HL-60 (cell line): ENCODE measurements at regions not wholly inside any gene's neighbourhood (a gene's known extent, or its start where the extent isn't known, plus 50 kb on each side); places are given as distances from the start of the nearest gene placed in this dataset.

Experiments
- DNase-seq, 2 experiments: peaks; one replicate each; pipeline ENCODE4 v3.0.0-alpha.2; 2010 to 2020; ENCODE audit warnings: low read depth in 1 of 2, low spot score in 1 of 2
- H3K27ac ChIP-seq: fragments of 250-450 bp; sonication (Bioruptor Pico); replicated peaks from 2 replicates; pipeline ENCODE4 v1.5.1; 2020; ENCODE audit warnings: mild to moderate bottlenecking, moderate library complexity
- H3K27me3 ChIP-seq: fragments of 250-450 bp; sonication (Bioruptor Pico); 2 replicates; pipeline ENCODE4 v1.5.1; 2021; ENCODE audit warnings: mild to moderate bottlenecking, moderate library complexity; ENCODE audit not compliant: insufficient read depth, poor library complexity, severe bottlenecking
- H3K4me3 ChIP-seq: replicated peaks from 2 replicates; pipeline ENCODE4 v1.5.1; 2011; ENCODE audit warnings: mild to moderate bottlenecking, control low read depth, low read length; ENCODE audit not compliant: insufficient read depth
- GABPA ChIP-seq: IDR thresholded peaks from 2 replicates; pipeline ENCODE4 v1.6.1; 2012; ENCODE audit warnings: low read depth
- POLR2AphosphoS5 ChIP-seq: IDR thresholded peaks from 2 replicates; pipeline ENCODE4 v1.6.1; 2012; ENCODE audit warnings: low read depth
- SPI1 ChIP-seq: IDR thresholded peaks from 2 replicates; pipeline ENCODE4 v1.6.1; 2012; ENCODE audit warnings: low read depth, mild to moderate bottlenecking, borderline replicate concordance
- TF ChIP-seq, protein P1 (sequence below): IDR thresholded peaks from 2 replicates; pipeline ENCODE4 v1.6.1; 2012; ENCODE audit warnings: low read depth; ENCODE audit not compliant: insufficient replicate concordance
- TF ChIP-seq, protein P2 (sequence below): IDR thresholded peaks from one replicate; pipeline ENCODE4 v1.5.1; 2011; ENCODE audit warnings: low read length, control low read depth, inconsistent platforms; ENCODE audit not compliant: insufficient read depth

DNA sequence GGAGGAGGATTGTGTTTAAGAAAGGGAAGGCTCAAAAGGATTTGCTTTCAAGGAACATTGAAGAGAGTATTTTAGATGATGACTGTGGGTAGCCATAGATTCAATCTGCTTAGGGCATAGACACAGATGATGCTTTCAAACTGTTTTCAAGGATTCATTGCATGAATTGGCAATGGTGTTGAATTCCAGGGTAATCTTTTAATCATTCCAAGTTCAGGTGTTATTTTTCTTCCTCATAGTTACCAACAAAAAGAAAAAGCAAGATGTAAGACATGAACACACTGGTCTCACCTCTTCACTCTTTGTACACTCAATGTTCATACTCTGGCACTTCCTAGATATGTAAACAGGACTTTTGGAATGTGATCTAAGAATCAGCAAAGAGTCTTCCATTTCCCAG is 167.0 kb upstream of the RHOBTB1 start:
- no peak for TF ChIP-seq GABPA
- no peak for TF ChIP-seq SPI1
- TF ChIP-seq, protein P1, sequence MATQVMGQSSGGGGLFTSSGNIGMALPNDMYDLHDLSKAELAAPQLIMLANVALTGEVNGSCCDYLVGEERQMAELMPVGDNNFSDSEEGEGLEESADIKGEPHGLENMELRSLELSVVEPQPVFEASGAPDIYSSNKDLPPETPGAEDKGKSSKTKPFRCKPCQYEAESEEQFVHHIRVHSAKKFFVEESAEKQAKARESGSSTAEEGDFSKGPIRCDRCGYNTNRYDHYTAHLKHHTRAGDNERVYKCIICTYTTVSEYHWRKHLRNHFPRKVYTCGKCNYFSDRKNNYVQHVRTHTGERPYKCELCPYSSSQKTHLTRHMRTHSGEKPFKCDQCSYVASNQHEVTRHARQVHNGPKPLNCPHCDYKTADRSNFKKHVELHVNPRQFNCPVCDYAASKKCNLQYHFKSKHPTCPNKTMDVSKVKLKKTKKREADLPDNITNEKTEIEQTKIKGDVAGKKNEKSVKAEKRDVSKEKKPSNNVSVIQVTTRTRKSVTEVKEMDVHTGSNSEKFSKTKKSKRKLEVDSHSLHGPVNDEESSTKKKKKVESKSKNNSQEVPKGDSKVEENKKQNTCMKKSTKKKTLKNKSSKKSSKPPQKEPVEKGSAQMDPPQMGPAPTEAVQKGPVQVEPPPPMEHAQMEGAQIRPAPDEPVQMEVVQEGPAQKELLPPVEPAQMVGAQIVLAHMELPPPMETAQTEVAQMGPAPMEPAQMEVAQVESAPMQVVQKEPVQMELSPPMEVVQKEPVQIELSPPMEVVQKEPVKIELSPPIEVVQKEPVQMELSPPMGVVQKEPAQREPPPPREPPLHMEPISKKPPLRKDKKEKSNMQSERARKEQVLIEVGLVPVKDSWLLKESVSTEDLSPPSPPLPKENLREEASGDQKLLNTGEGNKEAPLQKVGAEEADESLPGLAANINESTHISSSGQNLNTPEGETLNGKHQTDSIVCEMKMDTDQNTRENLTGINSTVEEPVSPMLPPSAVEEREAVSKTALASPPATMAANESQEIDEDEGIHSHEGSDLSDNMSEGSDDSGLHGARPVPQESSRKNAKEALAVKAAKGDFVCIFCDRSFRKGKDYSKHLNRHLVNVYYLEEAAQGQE = no peak
- no peak for TF ChIP-seq POLR2AphosphoS5
- TF ChIP-seq, protein P2, sequence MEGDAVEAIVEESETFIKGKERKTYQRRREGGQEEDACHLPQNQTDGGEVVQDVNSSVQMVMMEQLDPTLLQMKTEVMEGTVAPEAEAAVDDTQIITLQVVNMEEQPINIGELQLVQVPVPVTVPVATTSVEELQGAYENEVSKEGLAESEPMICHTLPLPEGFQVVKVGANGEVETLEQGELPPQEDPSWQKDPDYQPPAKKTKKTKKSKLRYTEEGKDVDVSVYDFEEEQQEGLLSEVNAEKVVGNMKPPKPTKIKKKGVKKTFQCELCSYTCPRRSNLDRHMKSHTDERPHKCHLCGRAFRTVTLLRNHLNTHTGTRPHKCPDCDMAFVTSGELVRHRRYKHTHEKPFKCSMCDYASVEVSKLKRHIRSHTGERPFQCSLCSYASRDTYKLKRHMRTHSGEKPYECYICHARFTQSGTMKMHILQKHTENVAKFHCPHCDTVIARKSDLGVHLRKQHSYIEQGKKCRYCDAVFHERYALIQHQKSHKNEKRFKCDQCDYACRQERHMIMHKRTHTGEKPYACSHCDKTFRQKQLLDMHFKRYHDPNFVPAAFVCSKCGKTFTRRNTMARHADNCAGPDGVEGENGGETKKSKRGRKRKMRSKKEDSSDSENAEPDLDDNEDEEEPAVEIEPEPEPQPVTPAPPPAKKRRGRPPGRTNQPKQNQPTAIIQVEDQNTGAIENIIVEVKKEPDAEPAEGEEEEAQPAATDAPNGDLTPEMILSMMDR = no peak
- no peaks in the 10 kb centered on the region for H3K27me3 ChIP-seq
- DNase-seq = no peak
- no peak overlapping the region for H3K27ac ChIP-seq
- no peak overlapping the region for H3K4me3 ChIP-seq

DNA sequence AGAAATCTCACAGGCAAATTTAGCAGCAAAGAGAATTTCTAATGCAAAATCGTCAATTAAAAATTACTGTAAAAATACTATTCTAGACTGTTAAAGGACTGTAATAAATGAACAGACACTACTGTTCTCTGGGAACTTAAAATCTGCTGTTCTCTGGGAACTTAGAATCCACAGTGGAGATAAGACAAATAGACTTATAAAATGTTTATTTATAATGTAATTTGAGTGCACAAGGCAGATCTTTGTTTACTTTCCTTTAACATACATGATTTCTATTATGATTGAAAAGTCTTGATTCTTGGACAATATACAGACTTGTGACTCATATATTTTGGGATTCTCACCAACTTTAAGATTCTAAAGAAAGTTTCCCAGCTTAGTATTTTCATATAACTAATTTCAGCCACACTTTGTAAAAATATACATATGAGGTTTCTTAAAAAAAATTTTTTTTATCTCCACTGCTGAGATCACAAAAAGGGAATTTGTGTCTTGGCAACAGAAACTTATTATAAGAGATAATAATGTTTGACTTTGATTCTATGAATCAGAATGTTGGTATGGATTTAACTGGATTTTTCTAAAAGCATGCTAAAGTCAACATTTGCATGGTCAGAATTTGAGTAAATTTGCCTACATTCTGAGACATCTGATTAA is 166.3 kb upstream of the RHOBTB1 start:
- TF ChIP-seq GABPA (no peak), SPI1 (no peak), POLR2AphosphoS5 (no peak)
- TF ChIP-seq, protein P1 = no peak
- TF ChIP-seq, protein P2 = no peak
- H3K27ac ChIP-seq = no peak overlapping the region
- H3K4me3 ChIP-seq = no peak overlapping the region
- no peaks in the 10 kb centered on the region for H3K27me3 ChIP-seq
- no peak for DNase-seq

DNA sequence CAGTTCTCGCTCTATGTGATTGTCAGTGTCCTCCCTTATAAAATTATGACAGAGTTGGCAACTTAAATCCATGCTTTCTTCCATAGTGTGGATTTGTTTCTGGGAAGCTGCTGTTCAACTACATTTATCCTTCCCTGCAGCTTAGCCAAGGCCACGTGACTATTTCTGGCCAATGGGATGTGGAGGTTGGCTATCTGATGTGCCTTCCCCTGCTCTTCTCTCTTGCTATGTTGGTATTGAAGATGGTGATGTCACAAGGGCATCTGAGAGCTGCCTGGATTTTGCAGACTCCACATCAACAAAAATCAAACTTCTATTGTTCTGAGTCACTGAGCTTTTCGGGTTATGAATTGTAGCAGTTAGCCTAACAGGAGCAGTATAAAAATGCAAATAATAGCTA is 164.9 kb upstream of the RHOBTB1 start:
- no peak for TF ChIP-seq GABPA
- no peak for TF ChIP-seq POLR2AphosphoS5
- TF ChIP-seq SPI1 = no peak
- TF ChIP-seq, protein P1 = no peak
- TF ChIP-seq, protein P2 = no peak
- H3K4me3 ChIP-seq = no peak overlapping the region
- H3K27ac ChIP-seq = no peak overlapping the region
- no peak for DNase-seq
- H3K27me3 ChIP-seq = no peaks in the 10 kb centered on the region
